DND-41 (cell line): ENCODE measurements at regions not wholly inside any gene's neighbourhood (a gene's known extent, or its start where the extent isn't known, plus 50 kb on each side); places are given as distances from the start of the nearest gene placed in this dataset.

Source experiments
- ATAC-seq: fragments of 200-7000 bp; cut with Tn5 transposase; 3 replicates; pipeline ENCODE4 v1.9.1; 2021; ENCODE audit warnings: low read depth; ENCODE audit not compliant: insufficient read depth
- DNase-seq: peaks from one replicate; pipeline ENCODE4 v3.0.0-alpha.2; 2020
- H2AFZ ChIP-seq: 2 replicates; pipeline ENCODE4 v1.6.0; 2012; ENCODE audit warnings: low read depth, low read length
- H3K27ac ChIP-seq: 2 replicates; pipeline ENCODE4 v1.5.1; 2012; ENCODE audit warnings: low read length, inconsistent platforms
- H3K27me3 ChIP-seq: fragments of 200-600 bp; sonication (generic); 2 replicates; pipeline ENCODE4 v1.6.0; 2012; ENCODE audit warnings: low read length, mild to moderate bottlenecking, inconsistent platforms; ENCODE audit not compliant: insufficient read depth, poor library complexity
- H3K36me3 ChIP-seq: 2 replicates; pipeline ENCODE4 v1.5.1; 2012; ENCODE audit warnings: low read length, inconsistent platforms; ENCODE audit not compliant: insufficient read depth
- H3K4me1 ChIP-seq: 2 replicates; pipeline ENCODE4 v1.5.1; 2012; ENCODE audit warnings: mild to moderate bottlenecking, low read length; ENCODE audit not compliant: insufficient read depth
- H3K4me2 ChIP-seq: 2 replicates; pipeline ENCODE4 v1.6.0; 2012; ENCODE audit warnings: mild to moderate bottlenecking, moderate library complexity, low read length, inconsistent platforms; ENCODE audit not compliant: insufficient read depth
- H3K4me3 ChIP-seq, 2 experiments: fragments of 200-600 bp in 1 of 2; shearing (Covaris generic) in 1 of 2; 2 replicates each; pipeline ENCODE4 v1.5.1; 2012 to 2016; ENCODE audit warnings: inconsistent platforms in 2 of 2, low read length in 2 of 2, mild to moderate bottlenecking in 2 of 2, low read depth in 1 of 2, moderate library complexity in 1 of 2
- H3K79me2 ChIP-seq: 2 replicates; pipeline ENCODE4 v1.6.0; 2012; ENCODE audit warnings: low read length, inconsistent platforms; ENCODE audit not compliant: insufficient read depth
- H3K9ac ChIP-seq: 2 replicates; pipeline ENCODE4 v1.6.0; 2012; ENCODE audit warnings: low read depth, mild to moderate bottlenecking, inconsistent platforms, low read length, moderate library complexity
- H3K9me3 ChIP-seq: 2 replicates; pipeline ENCODE4 v1.5.1; 2012; ENCODE audit warnings: low read length, moderate library complexity, mild to moderate bottlenecking, inconsistent platforms; ENCODE audit not compliant: insufficient read depth, severe bottlenecking
- H4K20me1 ChIP-seq: 2 replicates; pipeline ENCODE4 v1.6.0; 2012; ENCODE audit warnings: low read length; ENCODE audit not compliant: insufficient read depth
- CTCF ChIP-seq: IDR thresholded peaks from 2 replicates; pipeline ENCODE4 v1.5.1; 2012; ENCODE audit warnings: borderline replicate concordance, low read length, moderate library complexity, mild to moderate bottlenecking; ENCODE audit not compliant: poor library complexity, severe bottlenecking; ENCODE audit errors: extremely low read depth
- EZH2 ChIP-seq: IDR thresholded peaks from 3 replicates; pipeline ENCODE4 v1.6.1; 2012; ENCODE audit warnings: borderline replicate concordance, low read depth, mild to moderate bottlenecking, moderate library complexity, low read length, inconsistent platforms; ENCODE audit not compliant: severe bottlenecking

GRCh38 chr15:46166750-46167149 is 531.9 kb downstream of the SQOR start:
- DNase-seq (no peak), ATAC-seq (no peak)
- Histone ChIP-seq H3K9me3 (no peaks in the 10 kb centered on the region), H3K27ac (no peak overlapping the region), H3K4me1 (no peaks in the 10 kb centered on the region), H3K36me3 (no peaks in the 10 kb centered on the region), H4K20me1 (no peaks in the 10 kb centered on the region), H3K79me2 (no peaks in the 10 kb centered on the region), H2AFZ (no peak overlapping the region), H3K4me3 (no peak overlapping the region), H3K27me3 (no peaks in the 10 kb centered on the region), H3K4me2 (no peak overlapping the region), H3K9ac (no peak overlapping the region)
- TF ChIP-seq EZH2 (no peak), CTCF (no peak)

DNA sequence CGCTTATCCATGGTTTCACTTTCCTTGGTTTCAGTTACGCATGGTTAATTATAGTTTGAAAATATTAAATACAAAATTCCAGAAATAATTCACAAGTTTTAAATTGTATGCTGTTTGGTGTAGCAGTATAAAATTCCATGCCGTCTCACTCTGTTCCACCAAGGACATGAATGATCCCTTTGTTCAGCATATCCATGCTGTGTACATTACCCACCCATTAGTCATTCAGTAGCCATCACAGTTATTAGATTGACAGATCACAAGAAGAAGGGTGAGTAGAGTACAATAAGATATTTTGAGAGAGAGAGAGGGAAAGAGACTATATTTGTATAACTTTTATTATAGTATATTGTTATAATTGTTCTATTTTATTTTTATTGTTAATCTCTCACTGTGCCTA is 535.5 kb downstream of the SQOR start:
- Histone ChIP-seq H3K36me3 (no peaks in the 10 kb centered on the region), H3K9me3 (no peaks in the 10 kb centered on the region), H3K4me1 (no peaks in the 10 kb centered on the region), H4K20me1 (no peaks in the 10 kb centered on the region), H3K27ac (no peak overlapping the region), H2AFZ (no peak overlapping the region), H3K4me2 (no peak overlapping the region), H3K4me3 (no peak overlapping the region), H3K9ac (no peak overlapping the region), H3K27me3 (no peaks in the 10 kb centered on the region), H3K79me2 (no peaks in the 10 kb centered on the region)
- TF ChIP-seq EZH2 (no peak), CTCF (no peak)
- DNase-seq (no peak), ATAC-seq (no peak)

DNA sequence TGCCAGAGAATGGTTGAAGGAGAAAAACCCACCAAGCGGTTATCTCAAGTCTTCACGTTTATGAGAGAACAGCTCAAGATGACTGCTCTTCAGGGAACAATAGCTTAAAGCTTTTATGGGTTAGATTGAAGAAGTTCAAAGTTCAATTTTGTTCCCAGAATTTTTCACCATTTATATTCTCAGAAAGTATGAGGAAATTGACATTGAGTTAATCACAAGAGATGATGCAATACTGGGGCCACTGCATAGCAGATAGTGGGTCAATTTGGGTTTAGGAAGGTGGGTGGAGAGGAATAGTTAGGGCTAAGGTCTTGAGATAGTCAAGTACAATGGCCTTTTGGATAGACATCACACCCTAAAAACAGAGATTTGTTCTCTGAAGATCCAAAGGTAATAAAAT is 539.3 kb downstream of the SQOR start:
- Histone ChIP-seq H2AFZ (no peak overlapping the region), H3K9me3 (no peaks in the 10 kb centered on the region), H3K4me3 (no peak overlapping the region), H3K79me2 (no peaks in the 10 kb centered on the region), H3K36me3 (no peaks in the 10 kb centered on the region), H3K27me3 (no peaks in the 10 kb centered on the region), H3K4me2 (no peak overlapping the region), H3K27ac (no peak overlapping the region), H3K4me1 (no peaks in the 10 kb centered on the region), H3K9ac (no peak overlapping the region), H4K20me1 (no peaks in the 10 kb centered on the region)
- no peak for ATAC-seq
- TF ChIP-seq EZH2 (no peak), CTCF (no peak)
- DNase-seq = no peak

DNA sequence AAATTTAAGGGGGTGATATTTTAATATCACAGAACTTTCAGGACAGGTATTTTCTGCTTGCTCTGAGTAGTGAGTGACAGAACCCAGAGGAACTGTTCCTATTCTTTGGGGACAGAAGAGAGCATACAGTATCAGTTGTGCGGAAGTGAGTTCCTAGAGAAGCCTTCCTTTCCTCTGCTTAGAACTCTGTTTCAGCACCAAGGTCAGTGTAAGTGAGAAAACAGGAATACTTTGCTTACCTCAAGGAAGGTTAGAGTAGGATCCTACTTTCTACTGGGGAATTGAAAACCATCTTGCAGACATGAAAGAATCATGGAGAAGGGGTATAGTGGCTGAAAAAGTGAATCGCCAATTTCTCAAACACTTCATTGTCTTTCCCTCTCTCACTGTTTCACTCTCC is 542.4 kb downstream of the SQOR start:
- Histone ChIP-seq H3K9ac (no peak overlapping the region), H3K4me3 (no peak overlapping the region), H2AFZ (no peak overlapping the region), H3K27me3 (no peaks in the 10 kb centered on the region), H3K9me3 (no peaks in the 10 kb centered on the region), H3K4me2 (no peak overlapping the region), H3K4me1 (no peaks in the 10 kb centered on the region), H3K79me2 (no peaks in the 10 kb centered on the region), H4K20me1 (no peaks in the 10 kb centered on the region), H3K36me3 (no peaks in the 10 kb centered on the region), H3K27ac (no peak overlapping the region)
- ATAC-seq (no peak), DNase-seq (no peak)
- TF ChIP-seq CTCF = no peak
- no peak for TF ChIP-seq EZH2
